ENCODE measurements at regions not wholly inside any gene's neighbourhood (a gene's known extent, or its start where the extent isn't known, plus 50 kb on each side); places are given as distances from the start of the nearest gene placed in this dataset.

DNA sequence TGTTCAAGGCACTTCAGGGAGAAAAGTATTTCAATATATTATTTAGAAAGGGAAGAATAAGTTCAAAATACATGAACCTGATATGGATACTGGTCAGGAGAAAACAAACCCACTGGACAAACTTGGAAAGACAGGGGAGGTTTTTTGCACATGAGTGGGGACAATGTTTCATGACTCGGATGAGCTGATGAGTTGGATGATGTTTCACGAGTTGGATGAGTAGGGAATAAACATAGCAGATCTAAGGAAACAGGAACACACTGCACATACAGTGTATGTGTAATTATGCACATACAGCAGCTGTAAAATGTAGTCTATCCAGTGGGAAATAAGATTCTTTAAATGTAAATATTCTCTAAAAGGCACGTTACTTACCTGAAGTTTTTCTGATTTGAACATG is 682.9 kb upstream of the ADAMTS5 start:
- H3K27me3 ChIP-seq (replicated peaks; ENCODE audit: insufficient read depth), result no peaks in the 10 kb centered on the region
- H3K9me3 ChIP-seq, result no peaks in the 10 kb centered on the region
- H3K27ac ChIP-seq, result no peak overlapping the region
- DNase-seq (ENCODE audit: low spot score), result no peak
- no peaks in the 10 kb centered on the region for H3K4me1 ChIP-seq (ENCODE audit: control insufficient read depth in 1 of 2, low read depth in 2 of 2)
- TF ChIP-seq, protein P1, sequence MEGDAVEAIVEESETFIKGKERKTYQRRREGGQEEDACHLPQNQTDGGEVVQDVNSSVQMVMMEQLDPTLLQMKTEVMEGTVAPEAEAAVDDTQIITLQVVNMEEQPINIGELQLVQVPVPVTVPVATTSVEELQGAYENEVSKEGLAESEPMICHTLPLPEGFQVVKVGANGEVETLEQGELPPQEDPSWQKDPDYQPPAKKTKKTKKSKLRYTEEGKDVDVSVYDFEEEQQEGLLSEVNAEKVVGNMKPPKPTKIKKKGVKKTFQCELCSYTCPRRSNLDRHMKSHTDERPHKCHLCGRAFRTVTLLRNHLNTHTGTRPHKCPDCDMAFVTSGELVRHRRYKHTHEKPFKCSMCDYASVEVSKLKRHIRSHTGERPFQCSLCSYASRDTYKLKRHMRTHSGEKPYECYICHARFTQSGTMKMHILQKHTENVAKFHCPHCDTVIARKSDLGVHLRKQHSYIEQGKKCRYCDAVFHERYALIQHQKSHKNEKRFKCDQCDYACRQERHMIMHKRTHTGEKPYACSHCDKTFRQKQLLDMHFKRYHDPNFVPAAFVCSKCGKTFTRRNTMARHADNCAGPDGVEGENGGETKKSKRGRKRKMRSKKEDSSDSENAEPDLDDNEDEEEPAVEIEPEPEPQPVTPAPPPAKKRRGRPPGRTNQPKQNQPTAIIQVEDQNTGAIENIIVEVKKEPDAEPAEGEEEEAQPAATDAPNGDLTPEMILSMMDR (IDR thresholded peaks at IDR 0.05), result no peak
- no peaks in the 10 kb centered on the region for H3K36me3 ChIP-seq
- no peak overlapping the region for H3K4me3 ChIP-seq
- ATAC-seq (ENCODE audit: insufficient number of reproducible peaks, low FRiP score, low read depth), result no peak

DNA sequence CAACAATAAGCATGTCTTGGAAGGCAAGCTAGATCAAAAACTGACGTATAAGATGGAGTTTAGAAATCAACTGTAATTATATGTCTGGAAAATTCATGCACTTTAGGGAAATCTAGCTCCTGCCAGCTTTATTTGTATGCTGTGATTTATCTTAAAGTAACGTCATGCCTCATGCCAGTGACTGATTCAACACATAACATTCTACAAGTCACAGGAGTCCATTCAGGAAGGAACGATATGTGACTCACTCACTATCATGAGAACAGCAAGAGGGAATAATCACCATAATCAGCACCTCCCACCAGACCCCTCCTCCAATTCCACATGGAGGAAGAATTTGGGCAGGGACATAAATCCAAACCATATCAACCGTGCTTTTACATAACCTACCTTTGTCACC is 682.4 kb upstream of the ADAMTS5 start:
- Histone ChIP-seq H3K4me1 (ENCODE audit: control insufficient read depth in 1 of 2, low read depth in 2 of 2) (no peaks in the 10 kb centered on the region), H3K27ac (no peak overlapping the region), H3K9me3 (no peaks in the 10 kb centered on the region), H3K4me3 (no peak overlapping the region), H3K27me3 (replicated peaks; ENCODE audit: insufficient read depth) (no peaks in the 10 kb centered on the region), H3K36me3 (no peaks in the 10 kb centered on the region)
- DNase-seq (ENCODE audit: low spot score) (no peak), ATAC-seq (ENCODE audit: insufficient number of reproducible peaks, low FRiP score, low read depth) (no peak)
- TF ChIP-seq, protein P1 (IDR thresholded peaks at IDR 0.05), result no peak

DNA sequence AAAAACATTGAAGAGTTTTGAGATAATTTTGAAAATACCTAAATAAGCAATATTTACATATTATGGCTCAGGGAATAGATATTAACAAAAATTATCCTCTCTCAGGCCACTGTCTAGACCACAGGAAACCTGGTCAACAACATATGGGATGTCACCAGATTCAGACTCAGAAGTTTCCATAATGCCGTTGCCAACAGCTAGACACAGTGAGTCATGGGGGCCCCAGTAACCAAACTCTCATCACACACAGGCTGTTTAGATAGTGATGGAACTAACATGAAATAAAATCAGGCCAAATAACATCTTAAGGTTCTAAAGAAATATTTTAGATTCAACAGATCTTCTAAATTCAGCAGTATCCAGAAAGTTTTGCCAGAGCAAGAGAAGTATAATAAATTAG is 681.7 kb upstream of the ADAMTS5 start:
- Histone ChIP-seq H3K4me3 (no peak overlapping the region), H3K4me1 (ENCODE audit: control insufficient read depth in 1 of 2, low read depth in 2 of 2) (no peaks in the 10 kb centered on the region), H3K27ac (no peak overlapping the region), H3K36me3 (no peaks in the 10 kb centered on the region), H3K27me3 (replicated peaks; ENCODE audit: insufficient read depth) (no peaks in the 10 kb centered on the region), H3K9me3 (no peaks in the 10 kb centered on the region)
- ATAC-seq (ENCODE audit: insufficient number of reproducible peaks, low FRiP score, low read depth) (no peak), DNase-seq (ENCODE audit: low spot score) (no peak)
- TF ChIP-seq, protein P1 (IDR thresholded peaks at IDR 0.05), result no peak

DNA sequence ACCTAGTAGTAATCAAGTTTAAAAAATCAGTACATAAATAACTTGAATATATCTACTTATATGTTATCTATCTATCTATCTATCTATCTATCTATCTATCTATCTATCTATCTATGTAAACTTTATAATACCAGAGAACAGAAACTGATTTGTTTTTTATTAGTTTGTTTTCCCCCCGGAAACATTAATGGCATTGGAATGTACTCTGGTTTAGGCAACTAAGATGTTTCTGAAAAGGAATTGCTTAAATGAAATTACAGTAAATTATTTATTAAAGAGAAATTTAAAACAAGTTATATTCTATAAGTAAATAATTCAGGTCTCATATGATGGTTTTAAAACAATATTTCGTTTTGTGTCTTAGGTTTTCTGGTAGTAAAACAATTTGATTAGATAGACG is 681.0 kb upstream of the ADAMTS5 start:
- DNase-seq (ENCODE audit: low spot score) (no peak), ATAC-seq (ENCODE audit: insufficient number of reproducible peaks, low FRiP score, low read depth) (no peak)
- TF ChIP-seq, protein P1 (IDR thresholded peaks at IDR 0.05), result no peak

DNA sequence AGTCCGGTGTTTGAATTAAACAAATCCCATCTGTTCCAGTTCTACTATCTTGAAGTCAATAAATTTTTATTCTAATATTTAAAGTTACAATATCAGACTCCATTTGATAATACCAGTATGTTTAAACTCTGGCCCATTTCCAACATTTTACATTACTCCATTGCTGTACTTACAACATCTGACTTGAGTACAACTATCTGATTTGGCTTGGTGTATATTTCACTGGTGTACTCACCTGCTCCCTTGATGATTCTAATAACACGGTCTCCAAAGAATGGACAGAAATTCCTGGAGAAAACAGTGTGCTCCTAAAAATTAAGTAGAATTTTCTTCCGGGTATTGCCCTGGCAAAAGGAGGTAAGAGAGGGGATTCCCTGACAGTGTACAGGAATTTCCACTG is 680.5 kb upstream of the ADAMTS5 start:
- Histone ChIP-seq H3K9me3 (no peaks in the 10 kb centered on the region), H3K27me3 (replicated peaks; ENCODE audit: insufficient read depth) (no peaks in the 10 kb centered on the region), H3K27ac (no peak overlapping the region), H3K4me1 (ENCODE audit: control insufficient read depth in 1 of 2, low read depth in 2 of 2) (no peaks in the 10 kb centered on the region), H3K36me3 (no peaks in the 10 kb centered on the region), H3K4me3 (no peak overlapping the region)
- DNase-seq (ENCODE audit: low spot score), result no peak
- TF ChIP-seq, protein P1 (IDR thresholded peaks at IDR 0.05), result no peak
- no peak for ATAC-seq (ENCODE audit: insufficient number of reproducible peaks, low FRiP score, low read depth)

More for the DNA sequence above, 681.0 kb upstream of the ADAMTS5 start:
- Histone ChIP-seq H3K4me3 (no peak overlapping the region), H3K4me1 (ENCODE audit: control insufficient read depth in 1 of 2, low read depth in 2 of 2) (no peaks in the 10 kb centered on the region), H3K27me3 (replicated peaks; ENCODE audit: insufficient read depth) (no peaks in the 10 kb centered on the region), H3K36me3 (no peaks in the 10 kb centered on the region), H3K9me3 (no peaks in the 10 kb centered on the region), H3K27ac (no peak overlapping the region)

All from thoracic aorta (tissue), 2 donors.